HepG2 (cell line): ENCODE measurements at regions not wholly inside any gene's neighbourhood (a gene's known extent, or its start where the extent isn't known, plus 50 kb on each side); places are given as distances from the start of the nearest gene placed in this dataset.

Source experiments
- MYC ChIP-seq: sonication (generic); formaldehyde crosslinking; IDR thresholded peaks from 2 replicates; pipeline ENCODE4 v1.9.0; 2021; ENCODE audit warnings: missing genetic modification reagents, borderline replicate concordance
- SP2 ChIP-seq: sonication (generic); formaldehyde crosslinking; IDR thresholded peaks from 2 replicates; pipeline ENCODE4 v1.5.1; 2020; ENCODE audit warnings: mild to moderate bottlenecking, missing genetic modification reagents
- TAF1 ChIP-seq: sonication (generic); formaldehyde crosslinking; IDR thresholded peaks from 2 replicates; pipeline ENCODE4 v1.4.0; 2020; ENCODE audit warnings: missing genetic modification reagents
- TP53 ChIP-seq: sonication (generic); formaldehyde crosslinking; conservative IDR thresholded peaks from 2 replicates; pipeline ENCODE4 v1.4.0; 2020; ENCODE audit warnings: missing genetic modification reagents
- ZBTB20 ChIP-seq: sonication (generic); formaldehyde crosslinking; IDR thresholded peaks from 2 replicates; pipeline ENCODE4 v1.8.1; 2023; ENCODE audit warnings: missing genetic modification reagents, low read depth, mild to moderate bottlenecking, borderline replicate concordance
- ZFP36L2 ChIP-seq: sonication (generic); formaldehyde crosslinking; IDR thresholded peaks from 2 replicates; pipeline ENCODE4 v1.4.0; 2020; ENCODE audit warnings: missing genetic modification reagents
- ZNF510 ChIP-seq: sonication (generic); formaldehyde crosslinking; IDR thresholded peaks from 2 replicates; pipeline ENCODE4 v1.4.0; 2020; ENCODE audit warnings: low read depth, mild to moderate bottlenecking, missing genetic modification reagents
- ZSCAN29 ChIP-seq: sonication (generic); formaldehyde crosslinking; conservative IDR thresholded peaks from 2 replicates; pipeline ENCODE4 v1.4.0; 2020; ENCODE audit warnings: mild to moderate bottlenecking, missing genetic modification reagents
- TF ChIP-seq, protein P1 (sequence below): sonication (generic); formaldehyde crosslinking; conservative IDR thresholded peaks from 2 replicates; pipeline ENCODE4 v1.8.0; 2022; ENCODE audit warnings: low read depth, missing genetic modification reagents
- TF ChIP-seq, protein P2 (sequence below): sonication (generic); formaldehyde crosslinking; IDR thresholded peaks from 2 replicates; pipeline ENCODE4 v1.8.0; 2022; ENCODE audit warnings: missing genetic modification reagents, mild to moderate bottlenecking, borderline replicate concordance
- TF ChIP-seq, protein P3 (sequence below): sonication (generic); formaldehyde crosslinking; IDR thresholded peaks from 2 replicates; pipeline ENCODE4 v1.5.0; 2020; ENCODE audit warnings: mild to moderate bottlenecking, missing genetic modification reagents, moderate library complexity
- TF ChIP-seq, protein P4 (sequence below): sonication (generic); formaldehyde crosslinking; IDR thresholded peaks from 2 replicates; pipeline ENCODE4 v1.5.0; 2020; ENCODE audit warnings: missing genetic modification reagents

DNA sequence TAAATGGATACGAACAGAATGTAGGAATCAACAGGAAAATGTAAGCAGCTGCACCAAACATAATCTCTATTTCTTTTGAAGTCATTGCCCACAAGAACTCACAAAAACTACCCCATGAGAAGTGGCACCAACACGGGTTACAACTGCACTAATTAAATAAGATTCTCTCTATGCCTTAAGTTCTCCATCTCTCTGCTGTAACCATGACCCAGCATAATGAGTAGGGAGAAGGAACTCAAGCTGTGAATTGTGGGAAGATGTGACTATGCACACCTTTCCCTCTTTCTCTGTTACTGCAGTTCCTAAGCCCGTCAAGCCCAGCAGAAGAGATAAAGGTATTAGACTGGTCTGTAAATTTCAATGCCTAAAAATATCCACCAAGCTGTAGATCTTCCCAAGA lies 614.0 kb downstream of the USP25 start:
- TF ChIP-seq, protein P1, sequence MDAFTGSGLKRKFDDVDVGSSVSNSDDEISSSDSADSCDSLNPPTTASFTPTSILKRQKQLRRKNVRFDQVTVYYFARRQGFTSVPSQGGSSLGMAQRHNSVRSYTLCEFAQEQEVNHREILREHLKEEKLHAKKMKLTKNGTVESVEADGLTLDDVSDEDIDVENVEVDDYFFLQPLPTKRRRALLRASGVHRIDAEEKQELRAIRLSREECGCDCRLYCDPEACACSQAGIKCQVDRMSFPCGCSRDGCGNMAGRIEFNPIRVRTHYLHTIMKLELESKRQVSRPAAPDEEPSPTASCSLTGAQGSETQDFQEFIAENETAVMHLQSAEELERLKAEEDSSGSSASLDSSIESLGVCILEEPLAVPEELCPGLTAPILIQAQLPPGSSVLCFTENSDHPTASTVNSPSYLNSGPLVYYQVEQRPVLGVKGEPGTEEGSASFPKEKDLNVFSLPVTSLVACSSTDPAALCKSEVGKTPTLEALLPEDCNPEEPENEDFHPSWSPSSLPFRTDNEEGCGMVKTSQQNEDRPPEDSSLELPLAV: no peak
- TF ChIP-seq ZFP36L2: no peak
- TF ChIP-seq ZBTB20: no peak
- no peak for TF ChIP-seq MYC (CRISPR knock-in tag)
- TF ChIP-seq SP2 (CRISPR knock-in tag): no peak
- TF ChIP-seq, protein P2, sequence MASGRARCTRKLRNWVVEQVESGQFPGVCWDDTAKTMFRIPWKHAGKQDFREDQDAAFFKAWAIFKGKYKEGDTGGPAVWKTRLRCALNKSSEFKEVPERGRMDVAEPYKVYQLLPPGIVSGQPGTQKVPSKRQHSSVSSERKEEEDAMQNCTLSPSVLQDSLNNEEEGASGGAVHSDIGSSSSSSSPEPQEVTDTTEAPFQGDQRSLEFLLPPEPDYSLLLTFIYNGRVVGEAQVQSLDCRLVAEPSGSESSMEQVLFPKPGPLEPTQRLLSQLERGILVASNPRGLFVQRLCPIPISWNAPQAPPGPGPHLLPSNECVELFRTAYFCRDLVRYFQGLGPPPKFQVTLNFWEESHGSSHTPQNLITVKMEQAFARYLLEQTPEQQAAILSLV (CRISPR knock-in tag): no peak
- TF ChIP-seq ZNF510 (CRISPR knock-in tag): no peak
- TF ChIP-seq ZSCAN29 (CRISPR knock-in tag): no peak
- TF ChIP-seq TAF1 (CRISPR knock-in tag): no peak
- TF ChIP-seq, protein P3, sequence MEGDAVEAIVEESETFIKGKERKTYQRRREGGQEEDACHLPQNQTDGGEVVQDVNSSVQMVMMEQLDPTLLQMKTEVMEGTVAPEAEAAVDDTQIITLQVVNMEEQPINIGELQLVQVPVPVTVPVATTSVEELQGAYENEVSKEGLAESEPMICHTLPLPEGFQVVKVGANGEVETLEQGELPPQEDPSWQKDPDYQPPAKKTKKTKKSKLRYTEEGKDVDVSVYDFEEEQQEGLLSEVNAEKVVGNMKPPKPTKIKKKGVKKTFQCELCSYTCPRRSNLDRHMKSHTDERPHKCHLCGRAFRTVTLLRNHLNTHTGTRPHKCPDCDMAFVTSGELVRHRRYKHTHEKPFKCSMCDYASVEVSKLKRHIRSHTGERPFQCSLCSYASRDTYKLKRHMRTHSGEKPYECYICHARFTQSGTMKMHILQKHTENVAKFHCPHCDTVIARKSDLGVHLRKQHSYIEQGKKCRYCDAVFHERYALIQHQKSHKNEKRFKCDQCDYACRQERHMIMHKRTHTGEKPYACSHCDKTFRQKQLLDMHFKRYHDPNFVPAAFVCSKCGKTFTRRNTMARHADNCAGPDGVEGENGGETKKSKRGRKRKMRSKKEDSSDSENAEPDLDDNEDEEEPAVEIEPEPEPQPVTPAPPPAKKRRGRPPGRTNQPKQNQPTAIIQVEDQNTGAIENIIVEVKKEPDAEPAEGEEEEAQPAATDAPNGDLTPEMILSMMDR (CRISPR knock-in tag): no peak
- TF ChIP-seq, protein P4, sequence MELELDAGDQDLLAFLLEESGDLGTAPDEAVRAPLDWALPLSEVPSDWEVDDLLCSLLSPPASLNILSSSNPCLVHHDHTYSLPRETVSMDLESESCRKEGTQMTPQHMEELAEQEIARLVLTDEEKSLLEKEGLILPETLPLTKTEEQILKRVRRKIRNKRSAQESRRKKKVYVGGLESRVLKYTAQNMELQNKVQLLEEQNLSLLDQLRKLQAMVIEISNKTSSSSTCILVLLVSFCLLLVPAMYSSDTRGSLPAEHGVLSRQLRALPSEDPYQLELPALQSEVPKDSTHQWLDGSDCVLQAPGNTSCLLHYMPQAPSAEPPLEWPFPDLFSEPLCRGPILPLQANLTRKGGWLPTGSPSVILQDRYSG (CRISPR knock-in tag): no peak
- TF ChIP-seq TP53 (CRISPR knock-in tag): no peak
